ENCODE measurements at regions not wholly inside any gene's neighbourhood (a gene's known extent, or its start where the extent isn't known, plus 50 kb on each side); places are given as distances from the start of the nearest gene placed in this dataset.

GRCh38 chr2:133780099-133780996, 212.1 kb upstream of the NCKAP5 start:
- Histone ChIP-seq H3K36me3 (ENCODE audit: control insufficient read depth, insufficient read depth, low read length) (no peaks in the 10 kb centered on the region), H3K27me3 (replicated peaks; ENCODE audit: control insufficient read depth, insufficient read depth, low read length) (no peaks in the 10 kb centered on the region; the same call in 1 of the 2 replicates), H3K4me3 (replicated peaks; ENCODE audit: low read depth, low read length) (no peak overlapping the region)
- no peak for DNase-seq (ENCODE audit: extremely low read depth, insufficient read length)
- TF ChIP-seq CTCF (IDR thresholded peaks at IDR 0.05; ENCODE audit: insufficient read depth, low read length, poor library complexity, severe bottlenecking) = peak; percentile 74

- no peak for DNase-seq (ENCODE audit: extremely low read depth, insufficient read length)
- H3K27me3 ChIP-seq (replicated peaks; ENCODE audit: control insufficient read depth, insufficient read depth, low read length) = no peaks in the 10 kb centered on the region
- TF ChIP-seq CTCF (IDR thresholded peaks at IDR 0.05; ENCODE audit: insufficient read depth, low read length, poor library complexity, severe bottlenecking) = no peak
- no peak overlapping the region for H3K4me3 ChIP-seq (replicated peaks; ENCODE audit: low read depth, low read length)
- no peaks in the 10 kb centered on the region for H3K36me3 ChIP-seq (ENCODE audit: control insufficient read depth, insufficient read depth, low read length)
Measured at GRCh38 chr2:133780997-133781513, 212.8 kb upstream of the NCKAP5 start.

- TF ChIP-seq CTCF (IDR thresholded peaks at IDR 0.05; ENCODE audit: insufficient read depth, low read length, poor library complexity, severe bottlenecking) = no peak
- no peak for DNase-seq (ENCODE audit: extremely low read depth, insufficient read length)
- H3K27me3 ChIP-seq (replicated peaks; ENCODE audit: control insufficient read depth, insufficient read depth, low read length) = no peaks in the 10 kb centered on the region
- no peaks in the 10 kb centered on the region for H3K36me3 ChIP-seq (ENCODE audit: control insufficient read depth, insufficient read depth, low read length)
- no peak overlapping the region for H3K4me3 ChIP-seq (replicated peaks; ENCODE audit: low read depth, low read length)
Measured at GRCh38 chr2:133787207-133787606, 218.9 kb upstream of the NCKAP5 start.

GRCh38 chr2:133787651-133788050, 219.4 kb upstream of the NCKAP5 start:
- no peaks in the 10 kb centered on the region for H3K27me3 ChIP-seq (replicated peaks; ENCODE audit: control insufficient read depth, insufficient read depth, low read length)
- no peak for DNase-seq (ENCODE audit: extremely low read depth, insufficient read length)
- TF ChIP-seq CTCF (IDR thresholded peaks at IDR 0.05; ENCODE audit: insufficient read depth, low read length, poor library complexity, severe bottlenecking) = no peak
- no peaks in the 10 kb centered on the region for H3K36me3 ChIP-seq (ENCODE audit: control insufficient read depth, insufficient read depth, low read length)
- H3K4me3 ChIP-seq (replicated peaks; ENCODE audit: low read depth, low read length) = no peak overlapping the region

GRCh38 chr2:133788386-133788785, 220.1 kb upstream of the NCKAP5 start:
- Histone ChIP-seq H3K4me3 (replicated peaks; ENCODE audit: low read depth, low read length) (no peak overlapping the region), H3K27me3 (replicated peaks; ENCODE audit: control insufficient read depth, insufficient read depth, low read length) (no peaks in the 10 kb centered on the region), H3K36me3 (ENCODE audit: control insufficient read depth, insufficient read depth, low read length) (no peaks in the 10 kb centered on the region)
- no peak for TF ChIP-seq CTCF (IDR thresholded peaks at IDR 0.05; ENCODE audit: insufficient read depth, low read length, poor library complexity, severe bottlenecking)
- DNase-seq (ENCODE audit: extremely low read depth, insufficient read length) = no peak
